T-helper 2 cell treated with Interferon-gamma antibody and Interleukin-4, amounts not matched to agents 5 μg/mL and 100 μg/mL, for 36 hours (primary cell): ENCODE measurements at regions not wholly inside any gene's neighbourhood (a gene's known extent, or its start where the extent isn't known, plus 50 kb on each side); places are given as distances from the start of the nearest gene placed in this dataset.

Experiments used
- DNase-seq: peaks from one replicate; pipeline ENCODE4 v3.0.0; 2021; ENCODE audit warnings: low spot score
- H3K27ac Mint-ChIP-seq: one replicate; pipeline ENCODE4 v1.8.0; 2021; ENCODE audit warnings: mild to moderate bottlenecking, mixed read lengths
- H3K27me3 Mint-ChIP-seq: one replicate; pipeline ENCODE4 v1.8.0; 2021; ENCODE audit warnings: low read depth, mixed read lengths
- H3K36me3 Mint-ChIP-seq: one replicate; pipeline ENCODE4 v1.8.0; 2021; ENCODE audit warnings: low read depth, mixed read lengths
- H3K4me1 Mint-ChIP-seq: one replicate; pipeline ENCODE4 v1.8.0; 2021; ENCODE audit warnings: low read depth, mixed read lengths
- H3K4me3 Mint-ChIP-seq: one replicate; pipeline ENCODE4 v1.8.0; 2022; ENCODE audit warnings: mild to moderate bottlenecking, moderate library complexity, mixed read lengths
- H3K9me3 Mint-ChIP-seq: one replicate; pipeline ENCODE4 v1.8.0; 2021; ENCODE audit warnings: mixed read lengths

DNA sequence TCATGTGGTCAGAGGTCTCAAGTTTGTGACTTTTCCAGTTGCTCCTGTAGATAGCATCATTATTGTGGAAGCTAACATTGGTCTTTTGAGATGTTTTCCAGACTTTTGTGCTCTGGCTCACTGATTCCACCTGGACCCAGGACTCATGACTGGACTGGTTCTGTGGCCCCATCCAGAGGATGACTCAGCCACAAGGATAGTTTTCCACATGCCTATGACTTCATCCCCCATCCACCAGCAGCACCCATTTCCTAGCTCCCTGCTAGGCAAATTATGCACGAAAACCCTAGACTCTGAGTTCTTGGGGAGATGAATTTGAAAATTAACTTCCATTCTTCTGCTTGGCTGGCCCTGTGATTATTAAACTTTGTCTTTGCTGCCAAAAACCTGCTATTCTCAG lies 949.3 kb downstream of the MRPL39 start:
- H3K4me1 Mint-ChIP-seq, result no peaks in the 10 kb centered on the region
- H3K27ac Mint-ChIP-seq, result no peak overlapping the region
- no peak overlapping the region for H3K4me3 Mint-ChIP-seq
- H3K9me3 Mint-ChIP-seq, result no peaks in the 10 kb centered on the region
- no peaks in the 10 kb centered on the region for H3K36me3 Mint-ChIP-seq
- H3K27me3 Mint-ChIP-seq, result no peaks in the 10 kb centered on the region
- no peak for DNase-seq

DNA sequence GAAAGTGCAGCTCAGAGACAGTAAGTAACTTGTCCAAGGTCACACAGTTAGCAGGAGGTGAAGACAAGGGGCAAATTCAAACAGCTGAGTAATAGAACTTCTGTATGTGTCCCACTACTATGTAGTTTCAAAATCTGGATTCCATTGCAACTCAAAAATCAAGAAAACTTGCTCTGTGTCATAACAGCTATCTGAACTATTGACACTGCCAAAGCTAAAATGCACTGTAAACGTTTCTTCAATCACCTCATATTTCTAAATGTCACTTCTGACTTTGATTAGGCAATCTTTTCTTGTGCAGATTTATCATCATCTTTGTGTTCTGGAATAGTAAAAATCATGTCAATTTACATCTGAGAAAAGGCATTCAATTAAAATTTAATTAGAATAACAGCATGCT lies 957.6 kb downstream of the MRPL39 start:
- no peaks in the 10 kb centered on the region for H3K4me1 Mint-ChIP-seq
- H3K27ac Mint-ChIP-seq, result no peak overlapping the region
- H3K9me3 Mint-ChIP-seq, result peaks cover 3% of the 10 kb centered on the region
- H3K4me3 Mint-ChIP-seq, result no peak overlapping the region
- H3K27me3 Mint-ChIP-seq, result no peaks in the 10 kb centered on the region
- H3K36me3 Mint-ChIP-seq, result no peaks in the 10 kb centered on the region
- no peak for DNase-seq

GRCh38 chr21:24636696-24637095 lies 970.6 kb downstream of the MRPL39 start:
- H3K4me1 Mint-ChIP-seq, result no peaks in the 10 kb centered on the region
- H3K27ac Mint-ChIP-seq, result no peak overlapping the region
- no peaks in the 10 kb centered on the region for H3K36me3 Mint-ChIP-seq
- H3K9me3 Mint-ChIP-seq, result no peaks in the 10 kb centered on the region
- no peak for DNase-seq
- H3K27me3 Mint-ChIP-seq, result no peaks in the 10 kb centered on the region
- no peak overlapping the region for H3K4me3 Mint-ChIP-seq

- Mint-ChIP-seq H3K9me3 (no peaks in the 10 kb centered on the region), H3K27ac (no peak overlapping the region)
Observed at GRCh38 chr21:24634749-24635148, 972.5 kb downstream of the MRPL39 start.

GRCh38 chr21:24628536-24628935 lies 978.7 kb downstream of the MRPL39 start:
- H3K27me3 Mint-ChIP-seq, result no peaks in the 10 kb centered on the region
- no peaks in the 10 kb centered on the region for H3K36me3 Mint-ChIP-seq
- no peaks in the 10 kb centered on the region for H3K9me3 Mint-ChIP-seq
- H3K4me1 Mint-ChIP-seq, result no peaks in the 10 kb centered on the region
- no peak overlapping the region for H3K4me3 Mint-ChIP-seq
- DNase-seq, result no peak
- H3K27ac Mint-ChIP-seq, result no peak overlapping the region

More at GRCh38 chr21:24634749-24635148, 972.5 kb downstream of the MRPL39 start:
- DNase-seq, result no peak
- no peaks in the 10 kb centered on the region for H3K36me3 Mint-ChIP-seq
- no peaks in the 10 kb centered on the region for H3K27me3 Mint-ChIP-seq
- no peak overlapping the region for H3K4me3 Mint-ChIP-seq
- H3K4me1 Mint-ChIP-seq, result no peaks in the 10 kb centered on the region

GRCh38 chr21:24628046-24628445 lies 979.2 kb downstream of the MRPL39 start:
- Mint-ChIP-seq H3K27ac (no peak overlapping the region), H3K36me3 (no peaks in the 10 kb centered on the region), H3K4me1 (no peaks in the 10 kb centered on the region), H3K27me3 (no peaks in the 10 kb centered on the region), H3K9me3 (no peaks in the 10 kb centered on the region), H3K4me3 (no peak overlapping the region)
- DNase-seq, result no peak

GRCh38 chr21:24617819-24618218 lies 989.5 kb downstream of the MRPL39 start:
- Mint-ChIP-seq H3K4me3 (no peak overlapping the region), H3K9me3 (peaks cover 13% of the 10 kb centered on the region), H3K36me3 (no peaks in the 10 kb centered on the region), H3K4me1 (no peaks in the 10 kb centered on the region), H3K27me3 (no peaks in the 10 kb centered on the region), H3K27ac (no peak overlapping the region)
- DNase-seq, result no peak

GRCh38 chr21:24594082-24594481 lies 1013.2 kb downstream of the MRPL39 start:
- Mint-ChIP-seq H3K27ac (no peak overlapping the region), H3K9me3 (peaks cover 11% of the 10 kb centered on the region), H3K36me3 (no peaks in the 10 kb centered on the region), H3K4me1 (no peaks in the 10 kb centered on the region), H3K27me3 (no peaks in the 10 kb centered on the region), H3K4me3 (no peak overlapping the region)
- no peak for DNase-seq

GRCh38 chr21:24590261-24590660 lies 1017.0 kb downstream of the MRPL39 start:
- no peaks in the 10 kb centered on the region for H3K27me3 Mint-ChIP-seq
- no peak for DNase-seq
- H3K9me3 Mint-ChIP-seq, result no peaks in the 10 kb centered on the region
- no peak overlapping the region for H3K4me3 Mint-ChIP-seq
- H3K27ac Mint-ChIP-seq, result no peak overlapping the region
- no peaks in the 10 kb centered on the region for H3K4me1 Mint-ChIP-seq
- H3K36me3 Mint-ChIP-seq, result no peaks in the 10 kb centered on the region

DNA sequence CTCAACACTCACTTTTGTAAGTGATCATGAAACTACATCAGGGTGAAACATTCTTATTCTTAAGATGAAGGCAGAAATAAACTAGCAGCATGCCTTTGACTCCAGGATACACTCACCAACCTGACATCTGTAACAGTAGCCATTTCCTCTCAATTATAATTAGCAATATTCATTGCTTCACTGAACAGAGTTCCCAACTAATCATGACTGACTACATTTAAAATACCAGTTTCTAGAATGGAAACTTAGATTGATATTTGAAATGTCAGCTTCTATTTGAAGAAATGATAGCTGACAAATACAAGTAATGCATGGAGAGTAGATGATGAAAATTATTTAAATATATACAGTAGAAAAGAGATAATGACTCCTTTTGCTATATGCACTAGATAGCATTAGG lies 1023.8 kb downstream of the MRPL39 start:
- no peak overlapping the region for H3K4me3 Mint-ChIP-seq
- H3K27me3 Mint-ChIP-seq, result no peaks in the 10 kb centered on the region
- no peaks in the 10 kb centered on the region for H3K36me3 Mint-ChIP-seq
- no peak overlapping the region for H3K27ac Mint-ChIP-seq
- no peak for DNase-seq
- H3K9me3 Mint-ChIP-seq, result no peaks in the 10 kb centered on the region
- H3K4me1 Mint-ChIP-seq, result no peaks in the 10 kb centered on the region

- Mint-ChIP-seq H3K4me3 (no peak overlapping the region), H3K27me3 (no peaks in the 10 kb centered on the region), H3K4me1 (no peaks in the 10 kb centered on the region), H3K9me3 (no peaks in the 10 kb centered on the region), H3K36me3 (no peaks in the 10 kb centered on the region), H3K27ac (no peak overlapping the region)
- DNase-seq, result no peak
Observed at GRCh38 chr21:24577301-24577700, 1030.0 kb downstream of the MRPL39 start.

- no peak overlapping the region for H3K27ac Mint-ChIP-seq
- no peaks in the 10 kb centered on the region for H3K27me3 Mint-ChIP-seq
- H3K4me3 Mint-ChIP-seq, result no peak overlapping the region
- no peaks in the 10 kb centered on the region for H3K36me3 Mint-ChIP-seq
- H3K9me3 Mint-ChIP-seq, result peaks cover 8% of the 10 kb centered on the region
- no peaks in the 10 kb centered on the region for H3K4me1 Mint-ChIP-seq
- DNase-seq, result no peak
Observed at GRCh38 chr21:24561291-24561690, 1046.0 kb downstream of the MRPL39 start.

- DNase-seq, result no peak
- Mint-ChIP-seq H3K4me1 (no peaks in the 10 kb centered on the region), H3K36me3 (no peaks in the 10 kb centered on the region), H3K4me3 (no peak overlapping the region), H3K27me3 (no peaks in the 10 kb centered on the region), H3K9me3 (peaks cover 2% of the 10 kb centered on the region), H3K27ac (no peak overlapping the region)
Observed at GRCh38 chr21:24552491-24552890, 1054.8 kb downstream of the MRPL39 start.

DNA sequence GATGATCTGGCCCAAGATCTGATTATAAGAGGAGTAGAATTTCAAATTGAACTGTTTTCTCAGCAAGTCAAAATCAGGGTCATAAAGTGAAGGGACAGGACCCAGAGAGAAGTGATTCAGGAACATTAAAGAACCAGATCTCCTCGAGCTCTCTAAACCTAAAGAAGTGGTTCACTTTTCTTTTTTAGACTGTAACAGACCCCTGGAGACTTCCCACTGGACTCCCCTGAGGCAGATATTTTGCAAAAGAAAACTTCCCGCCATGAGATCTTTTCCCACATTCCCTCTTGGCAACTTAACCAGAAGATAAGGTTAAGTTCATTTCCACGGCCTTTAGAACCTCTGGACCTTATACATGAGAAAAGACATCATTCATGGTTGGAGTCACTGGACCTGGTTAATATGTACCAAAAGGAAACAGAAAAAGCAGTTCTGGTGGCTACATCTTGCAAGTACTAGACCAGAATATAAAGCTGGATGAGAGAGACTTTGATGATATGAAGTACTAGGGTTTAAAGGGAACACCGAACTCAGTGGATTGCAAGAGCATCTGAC lies 1061.4 kb downstream of the MRPL39 start:
- Mint-ChIP-seq H3K36me3 (no peaks in the 10 kb centered on the region), H3K27ac (no peak overlapping the region), H3K4me1 (no peaks in the 10 kb centered on the region), H3K27me3 (no peaks in the 10 kb centered on the region), H3K9me3 (no peaks in the 10 kb centered on the region), H3K4me3 (no peak overlapping the region)
- no peak for DNase-seq

GRCh38 chr21:24514081-24514733 lies 1093.1 kb downstream of the MRPL39 start:
- Mint-ChIP-seq H3K4me1 (no peaks in the 10 kb centered on the region), H3K4me3 (no peak overlapping the region), H3K27me3 (no peaks in the 10 kb centered on the region), H3K9me3 (no peaks in the 10 kb centered on the region), H3K27ac (no peak overlapping the region), H3K36me3 (no peaks in the 10 kb centered on the region)
- DNase-seq, result no peak
